SK-N-MC (cell line): ENCODE measurements at regions not wholly inside any gene's neighbourhood (a gene's known extent, or its start where the extent isn't known, plus 50 kb on each side); places are given as distances from the start of the nearest gene placed in this dataset.

Experiments
- DNase-seq: peaks from one replicate; pipeline ENCODE4 v3.0.0-alpha.2; 2011; ENCODE audit warnings: low read depth, low spot score
- H3K27ac ChIP-seq: fragments of 200-600 bp; sonication (generic); 2 replicates; pipeline ENCODE4 v1.5.1; 2016; ENCODE audit warnings: mixed run types
- H3K36me3 ChIP-seq: fragments of 200-600 bp; sonication (generic); 2 replicates; pipeline ENCODE4 v1.6.1; 2017; ENCODE audit warnings: antibody characterized with exemption, low read length, mixed read lengths; ENCODE audit not compliant: insufficient read depth
- H3K4me3 ChIP-seq: fragments of 200-600 bp; sonication (generic); 2 replicates; pipeline ENCODE4 v1.5.1; 2016
- H3K9ac ChIP-seq: fragments of 200-600 bp; sonication (generic); 2 replicates; pipeline ENCODE4 v1.8.0; 2017; ENCODE audit warnings: mixed run types, mixed read lengths; ENCODE audit not compliant: insufficient read length
- H3K9me3 ChIP-seq: fragments of 200-600 bp; sonication (generic); 2 replicates; pipeline ENCODE4 v1.6.1; 2017; ENCODE audit warnings: low read depth, mild to moderate bottlenecking, antibody characterized with exemption, low read length, moderate library complexity, mixed read lengths
- EZH2 ChIP-seq: fragments of 200-600 bp; sonication (generic); IDR thresholded peaks from one replicate; pipeline ENCODE4 v1.6.1; 2017; ENCODE audit warnings: antibody characterized with exemption
- FOXP2 ChIP-seq: optimal IDR thresholded peaks from 2 replicates; pipeline ENCODE3; 2011; ENCODE audit warnings: mild to moderate bottlenecking, moderate library complexity; ENCODE audit not compliant: insufficient read depth; ENCODE audit errors: extremely low read length, control extremely low read depth
- POLR2AphosphoS5 ChIP-seq: IDR thresholded peaks from 2 replicates; pipeline ENCODE4 v1.6.1; 2012; ENCODE audit warnings: mild to moderate bottlenecking, low read depth, low read length, borderline replicate concordance

DNA sequence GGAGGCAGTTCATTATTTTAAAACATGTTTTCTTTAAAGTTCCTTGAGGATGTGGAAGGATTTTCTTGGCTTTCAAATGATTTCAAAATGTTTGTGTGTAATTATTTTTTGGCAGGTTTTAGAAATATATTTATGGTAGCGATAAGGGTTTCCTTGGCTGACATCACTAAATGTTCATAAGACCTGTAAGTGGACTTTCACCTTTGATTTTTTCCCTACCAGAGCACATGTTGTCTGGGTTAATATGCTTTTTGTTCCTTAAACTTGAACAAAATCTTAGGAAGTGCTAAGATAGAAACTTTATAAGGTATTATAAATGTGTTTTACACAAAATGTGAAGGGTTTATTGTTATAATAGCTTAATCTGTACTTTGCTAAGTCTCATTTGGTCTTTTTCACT lies 315.6 kb downstream of the PCDH7 start:
- Histone ChIP-seq H3K4me3 (no peak overlapping the region), H3K9me3 (no peaks in the 10 kb centered on the region), H3K36me3 (no peaks in the 10 kb centered on the region), H3K27ac (no peak overlapping the region), H3K9ac (no peak overlapping the region)
- TF ChIP-seq EZH2 (no peak), POLR2AphosphoS5 (no peak), FOXP2 (no peak)
- DNase-seq: no peak

GRCh38 chr4:31037703-31038102 lies 317.5 kb downstream of the PCDH7 start:
- Histone ChIP-seq H3K4me3 (no peak overlapping the region), H3K9me3 (no peaks in the 10 kb centered on the region), H3K9ac (no peak overlapping the region), H3K27ac (no peak overlapping the region), H3K36me3 (no peaks in the 10 kb centered on the region)
- TF ChIP-seq POLR2AphosphoS5 (no peak), EZH2 (no peak), FOXP2 (no peak)
- DNase-seq: no peak

- DNase-seq: no peak
- Histone ChIP-seq H3K27ac (no peak overlapping the region), H3K4me3 (no peak overlapping the region), H3K36me3 (no peaks in the 10 kb centered on the region), H3K9me3 (no peaks in the 10 kb centered on the region), H3K9ac (no peak overlapping the region)
- no peak for TF ChIP-seq FOXP2
- no peak for TF ChIP-seq POLR2AphosphoS5
- TF ChIP-seq EZH2: no peak
Observed at GRCh38 chr4:31039382-31039781, 319.2 kb downstream of the PCDH7 start.

GRCh38 chr4:31040106-31040505 lies 319.9 kb downstream of the PCDH7 start:
- Histone ChIP-seq H3K9ac (no peak overlapping the region), H3K4me3 (no peak overlapping the region), H3K27ac (no peak overlapping the region), H3K9me3 (no peaks in the 10 kb centered on the region), H3K36me3 (no peaks in the 10 kb centered on the region)
- DNase-seq: no peak
- no peak for TF ChIP-seq POLR2AphosphoS5
- TF ChIP-seq EZH2: no peak
- TF ChIP-seq FOXP2: no peak

DNA sequence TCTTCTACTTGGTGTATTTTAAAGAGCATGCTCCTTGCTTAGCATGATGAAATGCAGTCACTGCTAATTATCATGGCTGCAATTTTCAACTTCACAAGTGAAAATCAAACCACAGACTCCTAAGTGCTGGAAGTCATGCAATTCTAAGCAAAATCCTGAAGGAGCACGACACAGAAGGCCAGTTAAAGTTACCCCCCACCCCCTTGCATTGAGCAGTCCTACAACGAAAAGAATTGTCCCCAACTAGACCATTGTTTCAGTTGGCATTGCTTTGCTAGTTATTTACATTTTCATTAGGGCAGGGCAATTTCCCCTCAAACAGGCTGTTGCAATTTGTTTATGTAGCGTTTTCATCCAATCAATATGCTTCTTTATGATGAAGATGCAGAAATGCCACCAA lies 321.2 kb downstream of the PCDH7 start:
- no peak overlapping the region for H3K4me3 ChIP-seq
- H3K36me3 ChIP-seq: no peaks in the 10 kb centered on the region
- no peak overlapping the region for H3K9ac ChIP-seq
- DNase-seq: no peak
- no peak overlapping the region for H3K27ac ChIP-seq
- no peak for TF ChIP-seq POLR2AphosphoS5
- H3K9me3 ChIP-seq: no peaks in the 10 kb centered on the region

- TF ChIP-seq POLR2AphosphoS5: no peak
- no peak for TF ChIP-seq EZH2
- no peak for TF ChIP-seq FOXP2
- Histone ChIP-seq H3K9me3 (no peaks in the 10 kb centered on the region), H3K36me3 (no peaks in the 10 kb centered on the region), H3K4me3 (no peak overlapping the region), H3K9ac (no peak overlapping the region), H3K27ac (no peak overlapping the region)
- DNase-seq: no peak
Observed at GRCh38 chr4:31041853-31042252, 321.7 kb downstream of the PCDH7 start.

DNA sequence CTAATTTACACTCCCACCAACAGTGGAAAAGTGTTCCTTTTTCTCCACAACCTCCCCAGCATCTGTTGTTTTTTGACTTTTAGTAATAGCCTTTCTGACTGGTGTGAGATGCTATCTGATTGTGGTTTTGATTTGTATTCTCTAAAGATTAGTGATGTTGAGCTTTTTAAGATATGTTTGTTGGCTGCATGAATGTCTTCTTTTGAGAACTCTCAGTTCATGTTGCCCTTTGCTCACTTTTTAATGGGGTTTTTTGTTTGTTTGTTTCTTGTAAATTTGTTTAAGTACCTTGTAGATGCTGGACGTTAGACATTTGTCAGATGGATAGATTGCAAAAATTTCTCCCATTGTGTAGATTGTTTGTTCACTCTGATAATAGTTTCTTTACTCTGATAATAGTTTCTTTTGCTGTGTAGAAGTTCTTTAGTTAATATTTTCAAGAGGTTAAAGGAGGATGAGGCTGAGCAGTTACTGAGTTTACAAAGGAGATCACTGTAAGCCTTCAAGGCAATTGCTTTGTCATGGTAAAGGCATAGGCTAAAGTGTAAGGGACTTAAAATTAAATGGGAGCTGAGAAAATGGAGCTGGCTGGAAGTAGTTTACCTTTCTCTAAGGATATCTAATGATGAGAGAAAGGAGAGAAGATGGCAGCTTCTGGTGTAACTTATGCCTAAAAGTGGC lies 323.4 kb downstream of the PCDH7 start:
- Histone ChIP-seq H3K9me3 (no peaks in the 10 kb centered on the region), H3K27ac (no peak overlapping the region), H3K9ac (no peak overlapping the region), H3K36me3 (no peaks in the 10 kb centered on the region), H3K4me3 (no peak overlapping the region)
- TF ChIP-seq POLR2AphosphoS5 (no peak), FOXP2 (no peak), EZH2 (no peak)
- DNase-seq: no peak

- TF ChIP-seq EZH2: no peak
- TF ChIP-seq FOXP2: no peak
- TF ChIP-seq POLR2AphosphoS5: no peak
- DNase-seq: no peak
- no peak overlapping the region for H3K9ac ChIP-seq
- H3K4me3 ChIP-seq: no peak overlapping the region
- no peak overlapping the region for H3K27ac ChIP-seq
- no peaks in the 10 kb centered on the region for H3K9me3 ChIP-seq
- H3K36me3 ChIP-seq: no peaks in the 10 kb centered on the region
Observed at GRCh38 chr4:31045151-31045550, 325.0 kb downstream of the PCDH7 start.

- H3K9me3 ChIP-seq: no peaks in the 10 kb centered on the region
- no peaks in the 10 kb centered on the region for H3K36me3 ChIP-seq
- no peak overlapping the region for H3K4me3 ChIP-seq
- no peak for DNase-seq
- H3K9ac ChIP-seq: no peak overlapping the region
- TF ChIP-seq FOXP2: no peak
- no peak for TF ChIP-seq POLR2AphosphoS5
- TF ChIP-seq EZH2: no peak
- H3K27ac ChIP-seq: no peak overlapping the region
Observed at GRCh38 chr4:31045724-31046318, 325.7 kb downstream of the PCDH7 start.
